ENCODE measurements at regions not wholly inside any gene's neighbourhood (a gene's known extent, or its start where the extent isn't known, plus 50 kb on each side); places are given as distances from the start of the nearest gene placed in this dataset.

DNA sequence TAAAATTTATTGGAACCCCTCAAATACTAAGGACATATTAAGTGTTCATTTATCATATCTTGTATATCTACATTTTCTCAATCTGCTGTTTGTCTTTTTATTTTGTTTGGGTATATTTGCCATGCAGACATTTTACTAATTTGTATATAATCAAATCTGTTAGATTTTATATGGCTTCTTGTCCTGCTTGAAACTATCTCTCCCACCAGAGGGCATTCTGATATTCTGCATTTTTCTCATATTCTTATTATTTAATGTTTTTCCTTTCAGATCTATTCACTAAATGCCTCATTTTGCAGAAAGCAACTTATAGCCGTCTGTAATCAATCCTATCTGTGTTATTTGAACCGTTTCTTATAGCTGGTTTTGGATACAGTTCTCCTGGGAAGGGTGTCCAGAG lies 745.5 kb downstream of the LRRIQ3 start:
- no peak for TF ChIP-seq POLR2A (IDR thresholded peaks at IDR 0.05)
- TF ChIP-seq, protein P1, sequence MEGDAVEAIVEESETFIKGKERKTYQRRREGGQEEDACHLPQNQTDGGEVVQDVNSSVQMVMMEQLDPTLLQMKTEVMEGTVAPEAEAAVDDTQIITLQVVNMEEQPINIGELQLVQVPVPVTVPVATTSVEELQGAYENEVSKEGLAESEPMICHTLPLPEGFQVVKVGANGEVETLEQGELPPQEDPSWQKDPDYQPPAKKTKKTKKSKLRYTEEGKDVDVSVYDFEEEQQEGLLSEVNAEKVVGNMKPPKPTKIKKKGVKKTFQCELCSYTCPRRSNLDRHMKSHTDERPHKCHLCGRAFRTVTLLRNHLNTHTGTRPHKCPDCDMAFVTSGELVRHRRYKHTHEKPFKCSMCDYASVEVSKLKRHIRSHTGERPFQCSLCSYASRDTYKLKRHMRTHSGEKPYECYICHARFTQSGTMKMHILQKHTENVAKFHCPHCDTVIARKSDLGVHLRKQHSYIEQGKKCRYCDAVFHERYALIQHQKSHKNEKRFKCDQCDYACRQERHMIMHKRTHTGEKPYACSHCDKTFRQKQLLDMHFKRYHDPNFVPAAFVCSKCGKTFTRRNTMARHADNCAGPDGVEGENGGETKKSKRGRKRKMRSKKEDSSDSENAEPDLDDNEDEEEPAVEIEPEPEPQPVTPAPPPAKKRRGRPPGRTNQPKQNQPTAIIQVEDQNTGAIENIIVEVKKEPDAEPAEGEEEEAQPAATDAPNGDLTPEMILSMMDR (IDR thresholded peaks at IDR 0.05), result no peak

All from uterus (tissue), 2 donors.